ENCODE measurements at regions not wholly inside any gene's neighbourhood (a gene's known extent, or its start where the extent isn't known, plus 50 kb on each side); places are given as distances from the start of the nearest gene placed in this dataset.

- Mint-ChIP-seq H3K27me3 (ENCODE audit: unreplicated experiment) (no peaks in the 10 kb centered on the region), H3K9me3 (ENCODE audit: low read depth, unreplicated experiment) (peaks cover 18% of the 10 kb centered on the region), H3K36me3 (ENCODE audit: insufficient read depth, unreplicated experiment) (no peaks in the 10 kb centered on the region), H3K4me1 (ENCODE audit: low read depth, unreplicated experiment) (no peaks in the 10 kb centered on the region), H3K27ac (ENCODE audit: unreplicated experiment) (no peak overlapping the region), H3K4me3 (ENCODE audit: low read depth, unreplicated experiment) (no peak overlapping the region)
- TF ChIP-seq CTCF (IDR thresholded peaks at IDR 0.05; ENCODE audit: unreplicated experiment) = no peak
- CTCF ChIA-PET = no interaction called here
- DNase-seq = no peak
- BruUV-seq (replicated peaks) = no TSS peak
- intact Hi-C loops (cut with micrococcal nuclease; ENCODE audit: unreplicated experiment) = no loop called here
Measured at GRCh38 chr14:86015941-86016340, 486.0 kb downstream of the FLRT2 start.

GRCh38 chr14:86015511-86015910, 485.6 kb downstream of the FLRT2 start:
- H3K27me3 Mint-ChIP-seq (ENCODE audit: unreplicated experiment) = no peaks in the 10 kb centered on the region
- H3K36me3 Mint-ChIP-seq (ENCODE audit: insufficient read depth, unreplicated experiment) = no peaks in the 10 kb centered on the region
- intact Hi-C loops (cut with micrococcal nuclease; ENCODE audit: unreplicated experiment) = no loop called here
- H3K27ac Mint-ChIP-seq (ENCODE audit: unreplicated experiment) = no peak overlapping the region
- no TSS peak for BruUV-seq (replicated peaks)
- H3K9me3 Mint-ChIP-seq (ENCODE audit: low read depth, unreplicated experiment) = peaks cover 16% of the 10 kb centered on the region
- CTCF ChIA-PET = no interaction called here
- TF ChIP-seq CTCF (IDR thresholded peaks at IDR 0.05; ENCODE audit: unreplicated experiment) = no peak
- H3K4me1 Mint-ChIP-seq (ENCODE audit: low read depth, unreplicated experiment) = no peaks in the 10 kb centered on the region
- DNase-seq = no peak
- no peak overlapping the region for H3K4me3 Mint-ChIP-seq (ENCODE audit: low read depth, unreplicated experiment)

- no TSS peak for BruUV-seq (replicated peaks)
- no peaks in the 10 kb centered on the region for H3K36me3 Mint-ChIP-seq (ENCODE audit: insufficient read depth, unreplicated experiment)
- CTCF ChIA-PET = no interaction called here
- no peaks in the 10 kb centered on the region for H3K4me1 Mint-ChIP-seq (ENCODE audit: low read depth, unreplicated experiment)
- no peak overlapping the region for H3K4me3 Mint-ChIP-seq (ENCODE audit: low read depth, unreplicated experiment)
- TF ChIP-seq CTCF (IDR thresholded peaks at IDR 0.05; ENCODE audit: unreplicated experiment) = no peak
- no peak overlapping the region for H3K27ac Mint-ChIP-seq (ENCODE audit: unreplicated experiment)
- DNase-seq = no peak
- intact Hi-C loops (cut with micrococcal nuclease; ENCODE audit: unreplicated experiment) = no loop called here
- peaks cover 14% of the 10 kb centered on the region for H3K9me3 Mint-ChIP-seq (ENCODE audit: low read depth, unreplicated experiment)
- H3K27me3 Mint-ChIP-seq (ENCODE audit: unreplicated experiment) = no peaks in the 10 kb centered on the region
Measured at GRCh38 chr14:86013641-86014040, 483.7 kb downstream of the FLRT2 start.

- Mint-ChIP-seq H3K4me1 (ENCODE audit: low read depth, unreplicated experiment) (no peaks in the 10 kb centered on the region), H3K9me3 (ENCODE audit: low read depth, unreplicated experiment) (peaks cover 12% of the 10 kb centered on the region), H3K36me3 (ENCODE audit: insufficient read depth, unreplicated experiment) (no peaks in the 10 kb centered on the region), H3K27ac (ENCODE audit: unreplicated experiment) (no peak overlapping the region), H3K4me3 (ENCODE audit: low read depth, unreplicated experiment) (no peak overlapping the region), H3K27me3 (ENCODE audit: unreplicated experiment) (no peaks in the 10 kb centered on the region)
- CTCF ChIA-PET = no interaction called here
- intact Hi-C loops (cut with micrococcal nuclease; ENCODE audit: unreplicated experiment) = no loop called here
- no TSS peak for BruUV-seq (replicated peaks)
- no peak for TF ChIP-seq CTCF (IDR thresholded peaks at IDR 0.05; ENCODE audit: unreplicated experiment)
- no peak for DNase-seq
Measured at GRCh38 chr14:86012461-86012860, 482.5 kb downstream of the FLRT2 start.

- TF ChIP-seq CTCF (IDR thresholded peaks at IDR 0.05; ENCODE audit: unreplicated experiment) = no peak
- Mint-ChIP-seq H3K27me3 (ENCODE audit: unreplicated experiment) (no peaks in the 10 kb centered on the region), H3K36me3 (ENCODE audit: insufficient read depth, unreplicated experiment) (no peaks in the 10 kb centered on the region), H3K27ac (ENCODE audit: unreplicated experiment) (no peak overlapping the region), H3K4me1 (ENCODE audit: low read depth, unreplicated experiment) (no peaks in the 10 kb centered on the region), H3K4me3 (ENCODE audit: low read depth, unreplicated experiment) (no peak overlapping the region), H3K9me3 (ENCODE audit: low read depth, unreplicated experiment) (peaks cover 6% of the 10 kb centered on the region)
- CTCF ChIA-PET = no interaction called here
- intact Hi-C loops (cut with micrococcal nuclease; ENCODE audit: unreplicated experiment) = no loop called here
- BruUV-seq (replicated peaks) = no TSS peak
- DNase-seq = no peak
Measured at GRCh38 chr14:86003998-86004397, 474.1 kb downstream of the FLRT2 start.

Data from Calu3 (cell line).